ENCODE measurements at regions not wholly inside any gene's neighbourhood (a gene's known extent, or its start where the extent isn't known, plus 50 kb on each side); places are given as distances from the start of the nearest gene placed in this dataset.

DNA sequence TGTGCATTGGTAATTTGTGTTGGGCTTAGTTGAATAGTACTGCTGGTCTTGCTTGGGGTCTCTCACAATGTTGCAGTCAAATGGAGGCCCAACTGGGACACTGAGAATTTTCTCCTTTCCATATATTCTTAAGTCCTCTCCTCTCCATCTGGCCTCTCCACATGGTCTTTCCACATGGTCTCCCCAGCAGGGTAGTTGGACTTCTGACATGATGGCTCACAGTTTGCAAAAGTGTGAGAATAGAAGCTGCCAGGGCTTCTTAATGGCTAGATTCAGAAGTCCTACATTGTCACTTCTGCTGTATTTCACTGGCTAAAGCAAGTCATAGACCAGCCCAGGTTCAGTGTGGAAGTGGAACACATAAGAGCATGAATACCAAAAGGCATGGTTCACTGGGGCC lies 318.5 kb upstream of the TNP1 start:
- in situ Hi-C loops (cut with MboI): no loop called here
- SMC1A ChIA-PET (ENCODE audit: uncharacterized antibody, unreplicated experiment): interaction anchor here (0.7 to 1.0 kb wide), 2 partner anchors 12 to 131 kb away, joined by 3 read pairs; no protein-coding TSS in a partner anchor
- TF ChIP-seq TCF7 (IDR thresholded peaks at IDR 0.05; ENCODE audit: borderline replicate concordance) (no peak), CREM (IDR thresholded peaks at IDR 0.05; ENCODE audit: low read depth) (no peak), NR2C2 (IDR thresholded peaks at IDR 0.05; ENCODE audit: borderline replicate concordance, control insufficient read depth, insufficient read length, low read depth) (no peak), ETV6 (conservative IDR thresholded peaks at IDR 0.05 in 1 of 2, IDR thresholded peaks at IDR 0.05 in 1 of 2; ENCODE audit: borderline replicate concordance in 1 of 2, low read depth in 1 of 2) (no peak), IRF4 (IDR thresholded peaks at IDR 0.05; ENCODE audit: low read depth, low read length) (no peak), ZNF217 (IDR thresholded peaks at IDR 0.05) (no peak), CREB1 (IDR thresholded peaks at IDR 0.05; ENCODE audit: low read depth) (no peak), FOXK2 (IDR thresholded peaks at IDR 0.05) (no peak), CEBPB (IDR thresholded peaks at IDR 0.05; ENCODE audit: borderline replicate concordance in 1 of 2, low read depth in 2 of 2, low read length in 2 of 2) (no peak)
- TF ChIP-seq, protein P1, sequence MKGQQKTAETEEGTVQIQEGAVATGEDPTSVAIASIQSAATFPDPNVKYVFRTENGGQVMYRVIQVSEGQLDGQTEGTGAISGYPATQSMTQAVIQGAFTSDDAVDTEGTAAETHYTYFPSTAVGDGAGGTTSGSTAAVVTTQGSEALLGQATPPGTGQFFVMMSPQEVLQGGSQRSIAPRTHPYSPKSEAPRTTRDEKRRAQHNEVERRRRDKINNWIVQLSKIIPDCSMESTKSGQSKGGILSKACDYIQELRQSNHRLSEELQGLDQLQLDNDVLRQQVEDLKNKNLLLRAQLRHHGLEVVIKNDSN (IDR thresholded peaks at IDR 0.05; ENCODE audit: borderline replicate concordance, extremely low read length, insufficient read depth, low read depth, low read length): no peak
- RAD21 ChIA-PET (ENCODE audit: unreplicated experiment): no interaction called here
- no peak overlapping the region for H3K4me2 ChIP-seq (ENCODE audit: control insufficient read depth, insufficient read depth)
- BruUV-seq (replicated peaks): no TSS peak
- intact Hi-C loops (cut with micrococcal nuclease; ENCODE audit: unreplicated experiment): no loop called here
- ATAC-seq (no peak), FAIRE-seq (no peak), DNase-seq (ENCODE audit: low read depth, low spot score) (no peak)
- H3K9me3 ChIP-seq (replicated peaks; ENCODE audit: control insufficient read depth, insufficient read depth, low read length): no peaks in the 10 kb centered on the region; the same call in 2 of the 3 replicates
- CTCF ChIA-PET: no interaction called here
- no peak overlapping the region for H2AFZ ChIP-seq (ENCODE audit: control insufficient read depth, low read depth, low read length)
- no peaks in the 10 kb centered on the region for H3K36me3 ChIP-seq (ENCODE audit: control insufficient read depth in 2 of 2, insufficient read depth in 2 of 2, low read length in 1 of 2)
- no peak overlapping the region for H3K4me3 ChIP-seq
- H3K79me2 ChIP-seq (ENCODE audit: control insufficient read depth, insufficient read depth, low read length): no peaks in the 10 kb centered on the region
- H3K27ac ChIP-seq (ENCODE audit: control insufficient read depth, insufficient read depth): no peak overlapping the region
- H3K4me1 ChIP-seq (ENCODE audit: control insufficient read depth, insufficient read depth, low read length): no peaks in the 10 kb centered on the region
- H3K9ac ChIP-seq (ENCODE audit: control insufficient read depth, insufficient read depth, low read length): no peak overlapping the region
- H4K20me1 ChIP-seq (ENCODE audit: control insufficient read depth, insufficient read depth): no peaks in the 10 kb centered on the region
- POLR2A ChIA-PET: no interaction called here
- no peaks in the 10 kb centered on the region for H3K27me3 ChIP-seq (replicated peaks in 1 of 2; ENCODE audit: control insufficient read depth in 2 of 2, insufficient read depth in 2 of 2, low read length in 1 of 2)

Measured in GM12878 (cell line).